Activated CD8-positive, alpha-beta memory T cell treated with anti-CD3 and anti-CD28 coated beads, Interleukin-2, amount 10 ng/mL, durations not matched to agents 7 days and 5 days (primary cell): ENCODE measurements at regions not wholly inside any gene's neighbourhood (a gene's known extent, or its start where the extent isn't known, plus 50 kb on each side); places are given as distances from the start of the nearest gene placed in this dataset.

ENCODE experiments used
- ATAC-seq: fragments of 150-1000 bp; cut with Tn5 transposase; one replicate; pipeline ENCODE4 v1.10.0; 2021; ENCODE audit warnings: moderate library complexity
- CTCF ChIA-PET: fragments of 350-600 bp; sonication (Branson Sonifier 250); formaldehyde crosslinking; loops from one replicate; lab custom pipeline; 2021; ENCODE audit warnings: antibody characterized with exemption; lab: Charles Lee
- DNase-seq: peaks from one replicate; pipeline ENCODE4 v3.0.0-alpha.2; 2020
- H3K27ac Mint-ChIP-seq: one replicate; pipeline ENCODE4 v1.8.0; 2021; ENCODE audit warnings: mild to moderate bottlenecking, mixed read lengths
- H3K27me3 Mint-ChIP-seq: one replicate; pipeline ENCODE4 v1.8.0; 2021; ENCODE audit warnings: mixed read lengths
- H3K36me3 Mint-ChIP-seq: one replicate; pipeline ENCODE4 v1.8.0; 2021; ENCODE audit warnings: mild to moderate bottlenecking, mixed read lengths
- H3K4me1 Mint-ChIP-seq: one replicate; pipeline ENCODE4 v1.8.0; 2021; ENCODE audit warnings: mixed read lengths
- H3K4me3 Mint-ChIP-seq: one replicate; pipeline ENCODE4 v1.8.0; 2021; ENCODE audit warnings: mild to moderate bottlenecking, moderate library complexity, mixed read lengths
- H3K9me3 Mint-ChIP-seq: one replicate; pipeline ENCODE4 v1.8.0; 2022; ENCODE audit warnings: low read depth, mixed read lengths

GRCh38 chr4:36930562-36931111 lies 313.9 kb upstream of the NWD2 start:
- Mint-ChIP-seq H3K27ac (no peak overlapping the region), H3K4me3 (no peak overlapping the region), H3K4me1 (no peaks in the 10 kb centered on the region), H3K27me3 (no peaks in the 10 kb centered on the region), H3K9me3 (no peaks in the 10 kb centered on the region), H3K36me3 (no peaks in the 10 kb centered on the region)
- CTCF ChIA-PET: no interaction called here
- DNase-seq (no peak), ATAC-seq (no peak)

GRCh38 chr4:36944232-36944631 lies 300.3 kb upstream of the NWD2 start:
- ATAC-seq (no peak), DNase-seq (no peak)
- CTCF ChIA-PET: no interaction called here
- H3K9me3 Mint-ChIP-seq: no peaks in the 10 kb centered on the region
- H3K4me3 Mint-ChIP-seq: no peak overlapping the region
- no peaks in the 10 kb centered on the region for H3K36me3 Mint-ChIP-seq
- no peaks in the 10 kb centered on the region for H3K27me3 Mint-ChIP-seq
- no peak overlapping the region for H3K27ac Mint-ChIP-seq
- no peaks in the 10 kb centered on the region for H3K4me1 Mint-ChIP-seq

- no peak for ATAC-seq
- H3K9me3 Mint-ChIP-seq: no peaks in the 10 kb centered on the region
These were observed 283.1 kb upstream of the NWD2 start for GRCh38 chr4:36961420-36961819.

GRCh38 chr4:36966756-36967460 lies 277.6 kb upstream of the NWD2 start:
- ATAC-seq (no peak), DNase-seq (no peak)
- Mint-ChIP-seq H3K27me3 (no peaks in the 10 kb centered on the region), H3K4me1 (no peaks in the 10 kb centered on the region), H3K27ac (no peak overlapping the region), H3K9me3 (no peaks in the 10 kb centered on the region), H3K36me3 (no peaks in the 10 kb centered on the region), H3K4me3 (no peak overlapping the region)
- CTCF ChIA-PET: no interaction called here

More at GRCh38 chr4:36961420-36961819, 283.1 kb upstream of the NWD2 start:
- Mint-ChIP-seq H3K27me3 (no peaks in the 10 kb centered on the region), H3K27ac (no peak overlapping the region), H3K36me3 (no peaks in the 10 kb centered on the region), H3K4me3 (no peak overlapping the region), H3K4me1 (no peaks in the 10 kb centered on the region)
- no peak for DNase-seq
- CTCF ChIA-PET: no interaction called here

- no peak for DNase-seq
- Mint-ChIP-seq H3K9me3 (no peaks in the 10 kb centered on the region), H3K4me3 (no peak overlapping the region), H3K36me3 (no peaks in the 10 kb centered on the region), H3K27ac (no peak overlapping the region), H3K4me1 (no peaks in the 10 kb centered on the region), H3K27me3 (no peaks in the 10 kb centered on the region)
- CTCF ChIA-PET: no interaction called here
- ATAC-seq: no peak
These were observed 265.0 kb upstream of the NWD2 start for GRCh38 chr4:36979533-36979932.

DNA sequence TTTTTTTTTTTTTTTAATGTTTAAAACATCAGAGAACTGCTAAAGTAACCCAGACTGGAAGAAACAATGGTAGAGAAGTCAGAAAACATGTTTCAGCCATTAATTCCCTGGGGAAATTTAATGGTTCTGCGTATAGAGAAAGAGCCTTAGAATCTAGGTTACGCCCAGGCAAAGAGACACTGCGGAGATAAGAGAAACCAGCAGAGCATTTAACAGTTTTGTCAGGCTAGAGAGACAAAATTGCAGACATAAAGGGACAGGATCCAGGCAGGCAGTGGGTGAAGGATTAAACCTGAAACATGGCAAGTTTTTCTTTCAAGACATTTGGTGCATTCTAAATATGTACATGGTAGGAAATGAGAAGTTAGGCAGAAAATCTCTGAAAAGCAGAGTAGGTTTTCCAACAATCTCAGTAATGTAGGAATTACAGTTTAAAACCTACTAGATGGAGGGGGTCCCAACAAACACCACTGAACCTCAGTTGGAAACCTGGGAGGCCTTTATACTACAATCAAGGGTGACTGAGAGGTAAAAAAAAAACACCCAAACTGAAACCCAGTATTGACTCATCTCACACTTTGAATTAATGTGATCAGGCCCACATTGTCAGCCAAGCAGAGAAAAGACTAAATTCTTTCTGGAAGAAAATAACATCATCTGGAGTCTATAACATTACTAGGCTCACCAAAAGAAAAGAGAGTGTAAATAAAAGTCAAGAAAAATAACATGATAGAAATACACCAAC lies 254.2 kb upstream of the NWD2 start:
- DNase-seq (no peak), ATAC-seq (no peak)
- no peak overlapping the region for H3K27ac Mint-ChIP-seq
- no peak overlapping the region for H3K4me3 Mint-ChIP-seq
- no peaks in the 10 kb centered on the region for H3K4me1 Mint-ChIP-seq
- no peaks in the 10 kb centered on the region for H3K9me3 Mint-ChIP-seq
- CTCF ChIA-PET: no interaction called here
- H3K36me3 Mint-ChIP-seq: no peaks in the 10 kb centered on the region
- H3K27me3 Mint-ChIP-seq: no peaks in the 10 kb centered on the region

DNA sequence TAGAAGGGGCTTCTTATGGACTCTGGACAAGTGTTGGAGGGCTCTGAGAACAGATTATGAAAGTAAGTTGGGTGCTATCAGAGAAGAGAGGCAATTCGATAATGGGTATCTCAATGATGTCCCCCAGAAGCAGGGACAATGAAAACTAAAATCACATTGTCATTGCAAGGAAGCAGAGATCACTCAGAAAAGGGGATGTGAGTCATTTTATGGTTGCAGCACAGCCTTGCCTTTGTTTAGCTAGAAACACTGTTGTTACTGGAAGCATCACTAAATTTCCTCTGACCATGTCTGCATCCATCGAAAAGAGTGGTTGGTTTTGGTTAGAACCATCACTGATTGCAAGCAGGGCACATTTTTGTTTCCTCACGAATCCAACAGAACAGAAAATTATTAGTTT lies 246.8 kb upstream of the NWD2 start:
- Mint-ChIP-seq H3K9me3 (peaks cover 2% of the 10 kb centered on the region), H3K4me3 (no peak overlapping the region), H3K27ac (no peak overlapping the region), H3K27me3 (no peaks in the 10 kb centered on the region), H3K4me1 (no peaks in the 10 kb centered on the region), H3K36me3 (no peaks in the 10 kb centered on the region)
- DNase-seq (no peak), ATAC-seq (no peak)
- CTCF ChIA-PET: no interaction called here

GRCh38 chr4:37000281-37000680 lies 244.3 kb upstream of the NWD2 start:
- no peak for ATAC-seq
- H3K4me1 Mint-ChIP-seq: no peaks in the 10 kb centered on the region
- H3K4me3 Mint-ChIP-seq: no peak overlapping the region
- DNase-seq: no peak
- CTCF ChIA-PET: no interaction called here
- H3K27ac Mint-ChIP-seq: no peak overlapping the region
- H3K27me3 Mint-ChIP-seq: no peaks in the 10 kb centered on the region
- H3K9me3 Mint-ChIP-seq: peaks cover 2% of the 10 kb centered on the region
- H3K36me3 Mint-ChIP-seq: no peaks in the 10 kb centered on the region

DNA sequence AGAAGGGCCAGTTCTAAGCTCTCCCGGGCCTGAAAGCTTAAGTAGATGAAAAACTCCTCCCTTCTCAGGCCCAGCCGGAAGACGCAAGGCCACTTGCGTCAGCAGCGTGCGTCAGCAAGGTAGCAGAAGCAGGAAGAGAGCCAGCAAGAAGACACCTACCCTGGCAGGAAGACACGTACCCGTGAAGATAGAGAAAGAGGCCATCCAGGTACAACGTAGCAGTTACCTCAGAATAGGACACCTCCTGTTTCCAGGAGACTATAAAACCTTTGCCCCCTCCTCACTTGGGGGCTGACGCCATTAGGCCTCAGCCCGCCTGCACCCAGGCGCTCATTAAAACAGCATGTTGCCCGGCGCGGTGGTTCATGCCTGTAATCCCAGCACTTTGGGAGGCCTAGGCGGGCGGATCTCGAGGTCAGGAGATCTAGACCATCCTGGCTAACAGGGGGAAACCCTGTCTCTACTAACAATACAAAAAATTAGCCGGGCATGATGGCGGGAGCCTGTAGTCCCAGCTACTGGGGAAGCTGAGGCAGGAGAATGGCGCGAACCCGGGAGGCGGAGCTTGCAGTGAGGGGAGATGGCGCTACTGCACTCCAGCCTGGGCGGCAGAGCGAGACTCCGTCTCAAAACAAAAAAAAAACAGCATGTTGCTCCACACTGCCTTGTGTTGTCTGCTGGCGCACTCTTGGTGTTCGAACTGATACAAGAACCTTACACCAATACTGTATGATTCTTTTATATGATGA lies 242.7 kb upstream of the NWD2 start:
- H3K4me3 Mint-ChIP-seq: no peak overlapping the region
- no peak for ATAC-seq
- peaks cover 2% of the 10 kb centered on the region for H3K9me3 Mint-ChIP-seq
- CTCF ChIA-PET: no interaction called here
- no peak overlapping the region for H3K27ac Mint-ChIP-seq
- DNase-seq: no peak
- no peaks in the 10 kb centered on the region for H3K27me3 Mint-ChIP-seq
- H3K4me1 Mint-ChIP-seq: no peaks in the 10 kb centered on the region
- no peaks in the 10 kb centered on the region for H3K36me3 Mint-ChIP-seq

DNA sequence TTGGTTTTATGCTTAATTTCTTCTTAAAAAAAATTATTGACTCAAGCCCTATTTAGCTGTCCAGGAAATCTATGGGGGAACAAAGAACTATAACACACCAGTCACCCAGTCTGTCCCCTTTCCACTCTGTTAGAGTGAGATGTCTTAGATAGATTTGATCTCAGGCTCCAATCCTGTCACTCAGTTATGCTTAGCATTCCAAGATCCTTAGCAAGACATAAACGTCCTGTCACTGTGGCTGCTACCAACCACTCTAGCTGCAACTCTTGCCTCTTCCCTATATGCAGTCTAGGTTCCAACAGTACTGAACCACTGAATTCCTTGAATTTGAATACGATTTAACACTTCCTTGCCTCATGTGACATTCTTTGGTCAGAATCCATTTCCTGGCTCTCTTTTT lies 241.9 kb upstream of the NWD2 start:
- no peak for ATAC-seq
- H3K27me3 Mint-ChIP-seq: no peaks in the 10 kb centered on the region
- no peaks in the 10 kb centered on the region for H3K36me3 Mint-ChIP-seq
- DNase-seq: no peak
- H3K4me1 Mint-ChIP-seq: no peaks in the 10 kb centered on the region
- CTCF ChIA-PET: no interaction called here
- H3K9me3 Mint-ChIP-seq: peaks cover 2% of the 10 kb centered on the region
- H3K4me3 Mint-ChIP-seq: no peak overlapping the region
- H3K27ac Mint-ChIP-seq: no peak overlapping the region

DNA sequence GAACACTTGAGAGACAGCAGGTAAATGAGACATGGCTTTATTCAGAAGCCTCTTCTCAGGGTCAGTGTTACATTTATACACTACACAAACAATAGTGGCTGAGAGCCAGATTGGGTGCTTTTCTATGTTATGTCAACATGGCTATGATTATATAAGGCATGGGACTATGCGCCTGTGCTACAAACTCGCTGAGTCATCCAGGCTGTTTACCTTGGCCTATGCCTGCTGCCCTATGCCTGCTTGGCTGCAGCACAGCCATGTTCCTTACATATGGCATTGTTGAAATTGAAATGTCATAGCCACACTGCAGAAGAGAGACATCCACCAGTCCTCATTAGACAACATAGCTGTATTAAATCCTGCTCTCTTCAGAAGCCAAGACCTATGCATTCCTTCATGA lies 236.3 kb upstream of the NWD2 start:
- H3K27ac Mint-ChIP-seq: no peak overlapping the region
- no peak overlapping the region for H3K4me3 Mint-ChIP-seq
- no peaks in the 10 kb centered on the region for H3K9me3 Mint-ChIP-seq
- ATAC-seq (no peak), DNase-seq (no peak)
- CTCF ChIA-PET: no interaction called here
- no peaks in the 10 kb centered on the region for H3K27me3 Mint-ChIP-seq
- no peaks in the 10 kb centered on the region for H3K4me1 Mint-ChIP-seq
- H3K36me3 Mint-ChIP-seq: no peaks in the 10 kb centered on the region

- Mint-ChIP-seq H3K36me3 (no peaks in the 10 kb centered on the region), H3K4me1 (no peaks in the 10 kb centered on the region)
- CTCF ChIA-PET: no interaction called here
These were observed 230.0 kb upstream of the NWD2 start for GRCh38 chr4:37014584-37014983.

DNA sequence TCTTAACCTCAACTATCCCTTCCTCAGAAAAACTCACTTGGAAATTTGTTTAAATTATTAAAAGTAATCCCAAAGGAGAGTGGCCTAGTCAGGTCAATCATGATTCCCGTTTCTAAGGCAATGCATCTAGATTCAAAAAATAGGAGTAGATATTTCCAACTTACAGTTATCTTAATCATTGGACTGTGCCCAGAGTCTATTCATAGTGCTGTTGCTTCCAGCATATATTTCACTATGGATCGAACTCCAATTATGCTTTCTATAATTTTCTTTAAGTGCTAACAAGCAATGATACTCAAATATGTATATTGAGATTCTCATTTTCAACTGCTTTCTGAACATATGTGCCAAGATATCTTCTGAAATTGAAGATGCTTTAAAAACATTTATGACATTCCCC lies 229.2 kb upstream of the NWD2 start:
- CTCF ChIA-PET: no interaction called here
- H3K4me1 Mint-ChIP-seq: no peaks in the 10 kb centered on the region
- ATAC-seq (no peak), DNase-seq (no peak)
- no peak overlapping the region for H3K27ac Mint-ChIP-seq
- H3K27me3 Mint-ChIP-seq: no peaks in the 10 kb centered on the region
- no peak overlapping the region for H3K4me3 Mint-ChIP-seq
- H3K9me3 Mint-ChIP-seq: no peaks in the 10 kb centered on the region
- no peaks in the 10 kb centered on the region for H3K36me3 Mint-ChIP-seq

More at GRCh38 chr4:37014584-37014983, 230.0 kb upstream of the NWD2 start:
- H3K27ac Mint-ChIP-seq: no peak overlapping the region
- DNase-seq (no peak), ATAC-seq (no peak)
- H3K9me3 Mint-ChIP-seq: no peaks in the 10 kb centered on the region
- no peaks in the 10 kb centered on the region for H3K27me3 Mint-ChIP-seq
- no peak overlapping the region for H3K4me3 Mint-ChIP-seq
